Suprapubic skin (tissue), 4 donors: ENCODE measurements at regions not wholly inside any gene's neighbourhood (a gene's known extent, or its start where the extent isn't known, plus 50 kb on each side); places are given as distances from the start of the nearest gene placed in this dataset.

Experiments
- POLR2A ChIP-seq, 2 donors: fragments of 450-650 bp; IDR thresholded peaks; one replicate each; pipeline ENCODE4 v1.6.1; 2017; ENCODE audit warnings: antibody characterized with exemption in 2 of 2, mild to moderate bottlenecking in 2 of 2, moderate library complexity in 2 of 2
- POLR2AphosphoS5 ChIP-seq, 3 donors: sonication (generic); formaldehyde crosslinking; IDR thresholded peaks; one replicate each; pipeline ENCODE4 v1.6.1; 2017; ENCODE audit warnings: antibody characterized with exemption in 3 of 3

- TF ChIP-seq POLR2AphosphoS5 (IDR thresholded peaks at IDR 0.05) = no peak
- TF ChIP-seq POLR2A (IDR thresholded peaks at IDR 0.05) = no peak
Measured at GRCh38 chr3:44016818-44017217, 224.9 kb upstream of the TOPAZ1 start.
